HT-29 (cell line): ENCODE measurements at regions not wholly inside any gene's neighbourhood (a gene's known extent, or its start where the extent isn't known, plus 50 kb on each side); places are given as distances from the start of the nearest gene placed in this dataset.

Experiments
- DNase-seq: peaks from one replicate; pipeline ENCODE4 v3.0.0-alpha.2; 2015; ENCODE audit warnings: low spot score

DNA sequence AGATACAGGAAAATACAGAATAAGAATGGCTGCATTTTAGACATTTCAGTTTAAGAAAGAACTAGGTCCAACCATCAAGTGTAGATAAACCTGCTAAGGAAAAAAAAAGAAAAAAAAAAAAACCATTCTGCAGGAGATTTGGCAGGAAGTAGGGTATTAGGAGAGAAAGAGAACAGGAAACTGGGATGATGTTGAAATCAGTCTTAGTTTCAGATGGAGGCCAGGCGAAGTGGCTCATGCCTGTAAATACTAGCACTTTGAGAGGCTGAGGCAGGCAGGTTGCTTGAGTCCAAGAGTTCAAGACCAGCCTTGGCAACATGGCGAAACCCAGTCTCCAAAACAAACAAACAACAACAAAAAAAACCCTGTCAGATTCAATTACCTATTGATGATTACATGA is 120.2 kb downstream of the RAB11FIP2 start:
- DNase-seq = no peak

GRCh38 chr10:117927332-117927731 is 119.4 kb downstream of the RAB11FIP2 start:
- DNase-seq = no peak

GRCh38 chr10:117927871-117928270 is 118.9 kb downstream of the RAB11FIP2 start:
- no peak for DNase-seq

DNA sequence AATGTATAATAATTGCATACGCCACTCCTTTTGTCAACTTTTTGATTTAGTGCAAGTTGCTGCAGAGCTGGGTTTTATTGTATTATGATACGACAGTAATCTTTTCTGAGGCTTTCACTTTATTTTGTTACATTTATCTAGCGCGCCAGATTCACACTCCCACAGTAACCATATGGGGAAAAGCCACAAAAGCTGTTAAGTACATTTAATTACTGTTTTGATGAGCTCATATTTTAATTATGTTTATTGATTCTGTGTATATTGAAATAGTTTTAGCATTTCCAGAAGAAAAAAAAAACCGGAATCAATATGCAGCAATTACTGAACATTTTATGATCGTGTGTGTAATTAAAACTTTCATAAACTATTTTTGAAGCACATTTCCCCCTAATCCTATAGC is 118.5 kb downstream of the RAB11FIP2 start:
- no peak for DNase-seq

DNA sequence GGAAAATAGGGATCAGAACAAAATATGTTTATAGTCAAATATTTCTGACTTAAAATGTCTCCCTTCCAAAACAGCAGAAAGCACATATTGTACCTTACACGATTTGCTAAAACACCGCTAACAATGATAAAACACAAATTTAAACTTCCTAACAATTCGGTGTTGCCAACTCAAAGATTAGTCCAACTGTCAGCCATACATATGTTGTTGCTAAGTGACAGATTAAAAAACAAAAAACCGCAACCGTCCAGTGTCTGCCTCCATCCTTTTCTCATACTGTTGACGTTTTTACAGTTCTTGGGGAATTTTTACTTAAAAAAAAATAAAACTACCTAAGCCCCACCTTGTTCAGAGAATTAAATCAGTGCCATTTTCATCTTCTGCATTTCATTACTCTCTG is 118.0 kb downstream of the RAB11FIP2 start:
- DNase-seq = no peak

GRCh38 chr10:117929327-117930067 is 117.2 kb downstream of the RAB11FIP2 start:
- DNase-seq = no peak

DNA sequence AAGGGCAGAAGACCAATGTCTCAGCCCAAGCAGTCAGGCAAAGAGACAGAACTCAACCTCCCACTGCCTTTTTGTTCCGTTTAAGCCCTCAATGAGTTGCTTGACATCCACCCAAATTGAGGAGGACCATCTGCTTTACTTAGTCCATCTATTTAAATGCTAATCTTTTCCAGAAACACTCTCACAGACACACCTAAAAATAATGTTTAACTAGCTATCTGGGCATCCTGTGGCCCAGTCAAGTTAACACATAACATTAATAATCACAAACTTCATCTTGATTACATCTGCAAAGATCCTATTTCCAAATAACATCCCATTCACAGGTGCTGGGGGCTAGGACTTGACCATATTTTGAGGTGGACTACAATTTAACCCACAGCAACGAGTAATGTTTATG is 115.7 kb downstream of the RAB11FIP2 start:
- DNase-seq = no peak

GRCh38 chr10:117933036-117933435 is 113.7 kb downstream of the RAB11FIP2 start:
- DNase-seq = no peak

GRCh38 chr10:117934477-117934876 is 112.3 kb downstream of the RAB11FIP2 start:
- no peak for DNase-seq

DNA sequence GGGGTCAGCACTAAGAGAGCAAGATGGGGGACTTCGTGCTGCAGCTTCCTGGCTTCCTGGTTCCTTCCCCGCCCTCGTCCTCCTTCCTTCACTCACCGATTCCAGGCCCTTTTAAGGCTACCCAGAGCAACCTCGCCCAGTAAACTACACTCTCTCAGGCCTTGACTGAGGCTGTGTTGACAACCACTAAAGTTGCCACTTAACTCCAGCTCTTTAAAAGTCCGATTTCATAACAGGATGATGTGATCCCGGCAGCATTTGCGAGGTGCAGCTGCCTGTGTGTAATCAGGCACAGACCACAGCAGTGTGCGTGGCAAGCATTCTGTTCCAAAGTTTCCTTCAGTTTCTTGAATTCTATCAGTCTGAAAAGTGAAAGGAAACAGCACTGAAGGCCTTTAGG is 110.6 kb downstream of the RAB11FIP2 start:
- DNase-seq = no peak

DNA sequence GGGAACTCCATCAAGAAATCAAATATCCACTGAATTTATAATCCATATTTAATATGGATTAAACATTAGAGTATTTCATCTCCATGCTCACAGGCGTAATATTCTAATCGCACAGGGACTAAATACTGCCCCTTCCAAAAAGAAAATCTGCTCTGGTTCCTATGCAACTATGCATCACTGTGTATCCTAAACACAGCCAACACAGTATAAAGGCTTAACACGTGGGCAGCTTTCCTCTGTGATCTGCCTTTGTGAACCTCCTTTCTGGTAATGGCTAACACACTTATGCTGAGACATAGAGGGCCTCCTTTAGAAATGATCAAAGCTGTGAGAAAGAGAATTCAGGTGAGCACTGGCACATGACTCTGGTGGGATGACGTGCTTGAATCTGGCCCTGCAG is 110.2 kb downstream of the RAB11FIP2 start:
- no peak for DNase-seq

DNA sequence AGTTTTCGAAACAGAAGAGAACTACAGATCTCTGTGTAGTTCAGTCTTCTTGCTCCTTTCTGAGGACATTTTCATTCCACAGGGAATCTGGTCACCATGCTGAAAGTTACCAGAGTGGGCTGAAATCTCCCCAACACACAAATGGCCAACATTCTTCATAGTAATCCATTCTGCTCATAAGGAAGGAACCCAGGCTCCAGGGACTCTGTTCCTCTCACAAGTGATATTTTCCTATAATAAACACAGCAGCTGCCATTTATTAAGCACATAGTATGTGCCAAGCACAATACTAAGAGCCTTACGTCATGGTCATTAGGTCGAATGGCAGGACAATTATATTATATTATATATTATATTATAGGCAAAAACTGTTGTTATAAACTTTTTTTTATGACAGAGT is 109.8 kb downstream of the RAB11FIP2 start:
- DNase-seq = no peak

GRCh38 chr10:117938104-117938503 is 108.6 kb downstream of the RAB11FIP2 start:
- no peak for DNase-seq

DNA sequence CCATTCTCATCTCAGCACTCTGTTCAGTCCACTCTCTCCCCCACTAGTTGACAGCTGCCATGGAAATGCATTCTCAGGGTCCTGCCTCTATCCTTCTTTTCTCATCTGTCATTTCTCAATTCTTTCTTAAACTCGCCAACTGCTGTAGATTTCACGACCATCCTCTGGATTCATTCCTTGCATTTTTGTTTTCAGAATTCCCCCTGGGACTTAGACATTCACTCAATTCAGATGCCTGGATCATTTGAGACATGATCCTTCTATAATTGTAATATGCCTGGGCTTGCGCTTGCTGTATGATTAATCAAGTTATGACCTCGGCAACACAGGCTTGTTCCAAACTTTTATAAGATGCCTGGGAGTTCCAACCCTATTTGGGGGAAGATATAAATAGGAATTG is 104.5 kb downstream of the RAB11FIP2 start:
- DNase-seq = no peak

DNA sequence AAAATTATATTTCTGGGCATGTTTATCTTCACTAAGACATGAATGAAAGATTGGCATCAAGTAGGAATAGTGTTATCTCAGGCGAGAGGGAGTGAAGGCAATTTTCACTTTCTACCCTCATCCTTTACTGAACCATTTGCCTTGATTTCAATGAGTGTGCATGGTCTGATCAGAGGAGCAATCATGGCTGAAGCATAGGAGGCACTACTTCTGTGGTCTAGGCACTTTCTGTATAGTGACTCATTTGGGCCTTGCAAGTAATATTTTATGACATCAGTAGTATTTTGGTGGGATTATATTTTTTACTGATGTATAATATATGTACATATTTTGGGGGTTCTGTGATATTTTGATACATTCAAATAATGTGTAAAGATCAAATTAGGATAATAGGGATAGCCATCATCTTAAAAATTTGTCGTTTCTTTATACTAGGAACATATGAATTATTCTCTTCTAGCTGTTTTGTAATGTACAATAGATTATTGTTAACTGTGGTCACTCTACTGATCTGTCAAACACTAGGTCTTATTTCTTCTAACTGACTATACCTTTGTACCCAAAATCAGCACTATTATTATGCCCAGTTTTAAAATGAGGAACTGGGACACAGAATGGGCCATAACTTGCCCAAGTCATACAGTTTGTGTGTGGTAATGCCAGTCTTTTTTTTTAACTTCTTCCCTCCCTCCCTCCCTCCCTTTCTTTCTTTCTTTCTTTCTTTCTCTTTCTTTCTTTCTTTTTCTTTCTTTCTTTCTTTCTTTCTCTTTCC is 101.9 kb downstream of the RAB11FIP2 start:
- DNase-seq = no peak

- DNase-seq = no peak
Observed at GRCh38 chr10:117945651-117946050, 101.1 kb downstream of the RAB11FIP2 start.

GRCh38 chr10:117946525-117947070 is 100.1 kb downstream of the RAB11FIP2 start:
- no peak for DNase-seq

- no peak for DNase-seq
Observed at GRCh38 chr10:117948493-117948892, 98.2 kb downstream of the RAB11FIP2 start.

DNA sequence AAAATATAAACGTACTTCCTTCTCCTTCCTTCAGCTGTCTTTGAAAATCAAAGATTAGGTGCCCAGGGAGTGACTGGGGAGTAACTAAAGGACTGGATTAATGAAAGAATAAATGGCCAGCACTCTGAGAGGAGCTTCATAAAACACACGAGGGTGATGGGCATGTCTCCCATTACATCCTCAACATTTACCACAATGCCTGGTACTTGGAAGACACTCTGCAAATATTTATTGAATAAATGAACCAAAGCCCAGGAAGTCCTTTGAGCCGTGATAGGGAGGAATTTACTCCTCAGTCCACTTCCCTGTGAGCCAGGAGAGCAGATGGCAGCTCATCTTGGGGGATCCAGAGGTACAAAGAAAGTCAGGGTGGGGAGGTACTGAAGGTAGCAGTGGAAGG is 96.3 kb downstream of the RAB11FIP2 start:
- DNase-seq = no peak
